Right lobe of liver (tissue), 6 donors: ENCODE measurements at regions not wholly inside any gene's neighbourhood (a gene's known extent, or its start where the extent isn't known, plus 50 kb on each side); places are given as distances from the start of the nearest gene placed in this dataset.

Source experiments
- ATAC-seq, 4 donors: fragments of 200-7000 bp; cut with Tn5 transposase; one replicate each; pipeline ENCODE4 v1.9.1; 2020; ENCODE audit warnings: mild to moderate bottlenecking in 4 of 4, moderate library complexity in 4 of 4
- DNase-seq, 3 donors: peaks; one replicate each; pipeline ENCODE4 v3.0.0-alpha.2; 2020
- H3K27ac ChIP-seq, 3 donors: fragments of 200-600 bp; one replicate each; pipeline ENCODE4 v1.8.0; 2022
- H3K27me3 ChIP-seq, 2 donors: fragments of 200-600 bp; one replicate each; pipeline ENCODE4 v1.8.0; 2022
- H3K36me3 ChIP-seq, 4 donors: fragments of 200-600 bp; sonication (generic) in 1 of 4; one replicate each; pipeline versions ENCODE4 v1.5.1 to v1.8.0; 2017 to 2022; ENCODE audit warnings: control low read depth in 1 of 4
- H3K4me1 ChIP-seq, 4 donors: fragments of 200-600 bp; sonication (generic) in 1 of 4; one replicate each; pipeline versions ENCODE4 v1.5.1 to v1.8.0; 2017 to 2022; ENCODE audit warnings: control low read depth in 1 of 4
- H3K4me3 ChIP-seq, 3 donors: fragments of 200-600 bp; one replicate each; pipeline ENCODE4 v1.8.0; 2022
- H3K9me3 ChIP-seq, 4 donors: fragments of 200-600 bp; sonication (generic) in 1 of 4; one replicate each; pipeline versions ENCODE4 v1.5.1 to v1.8.0; 2017 to 2022; ENCODE audit warnings: control low read depth in 1 of 4
- POLR2A ChIP-seq: fragments of 450-650 bp; IDR thresholded peaks from one replicate; pipeline ENCODE4 v1.6.1; 2017; ENCODE audit warnings: antibody characterized with exemption, mild to moderate bottlenecking
- WGBS: methylation state at CpG from one replicate; pipeline ENCODE4 v1.1.6; 2018; ENCODE audit warnings: low coverage, low lambda C conversion rate; ENCODE audit not compliant: insufficient coverage; ENCODE audit errors: missing lambda C conversion rate; 5-methylcytosine and 5-hydroxymethylcytosine counted together
- intact Hi-C, 2 donors: fragments of 100-400 bp; cut with DNase I; formaldehyde crosslinking; loops; one replicate each; pipeline versions ENCODE4 v1.11.2 to v1.14.1; 2022
- TF ChIP-seq, protein P1 (sequence below), 4 donors: fragments of 200-600 bp in 3 of 4; fragments of 450-650 bp in 1 of 4; IDR thresholded peaks; one replicate each; pipeline versions ENCODE4 v1.5.1 to v1.8.0; 2016 to 2022; ENCODE audit warnings: antibody characterized with exemption in 4 of 4, mild to moderate bottlenecking in 2 of 4
- donor health status: DM: no; HTN: yes; CAD: no.
- donor health status: DM: no; HTN: no; CAD: no.
- donor health status: DM: no; HTN: no; CAD: no.
- donor health status: DM: no; HTN: yes; CAD: no.
- donor health status: DM: no; HTN: yes; CAD: no.

DNA sequence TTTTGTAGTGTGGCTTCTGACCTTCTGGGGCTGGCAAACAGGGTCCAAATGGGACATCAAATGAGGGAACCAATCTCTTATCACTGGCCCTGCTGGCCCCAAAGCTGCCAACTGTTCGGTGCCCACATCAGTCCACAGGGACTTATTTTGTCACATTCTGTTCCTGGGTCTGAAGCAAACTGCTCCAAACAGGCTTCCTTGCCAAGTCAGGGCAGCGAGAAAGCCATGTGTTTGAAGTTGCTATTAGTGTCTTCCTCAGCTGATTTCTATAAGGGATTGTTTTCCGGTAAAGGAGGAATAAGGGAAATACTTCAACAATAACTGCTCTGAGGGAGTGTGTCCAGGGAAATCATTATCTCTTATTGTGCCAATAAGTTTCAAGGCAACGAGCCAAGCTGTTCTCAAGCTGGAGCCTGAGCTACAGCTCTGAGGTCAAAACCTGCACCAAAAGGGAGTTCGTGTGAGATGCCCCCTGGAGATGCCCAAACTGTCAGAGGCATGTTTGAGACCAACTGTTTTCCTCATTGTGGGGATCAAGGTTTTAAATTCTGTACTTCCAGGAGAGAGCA is 381.4 kb upstream of the PROX1 start:
- Histone ChIP-seq H3K36me3 (no peaks in the 10 kb centered on the region), H3K27ac (no peak overlapping the region), H3K9me3 (no peaks in the 10 kb centered on the region), H3K27me3 (no peaks in the 10 kb centered on the region), H3K4me1 (no peaks in the 10 kb centered on the region), H3K4me3 (no peak overlapping the region)
- WGBS = 41% methylated on average over 5 of the region's 5 CpGs
- DNase-seq (no peak), ATAC-seq (no peak)
- TF ChIP-seq, protein P1, sequence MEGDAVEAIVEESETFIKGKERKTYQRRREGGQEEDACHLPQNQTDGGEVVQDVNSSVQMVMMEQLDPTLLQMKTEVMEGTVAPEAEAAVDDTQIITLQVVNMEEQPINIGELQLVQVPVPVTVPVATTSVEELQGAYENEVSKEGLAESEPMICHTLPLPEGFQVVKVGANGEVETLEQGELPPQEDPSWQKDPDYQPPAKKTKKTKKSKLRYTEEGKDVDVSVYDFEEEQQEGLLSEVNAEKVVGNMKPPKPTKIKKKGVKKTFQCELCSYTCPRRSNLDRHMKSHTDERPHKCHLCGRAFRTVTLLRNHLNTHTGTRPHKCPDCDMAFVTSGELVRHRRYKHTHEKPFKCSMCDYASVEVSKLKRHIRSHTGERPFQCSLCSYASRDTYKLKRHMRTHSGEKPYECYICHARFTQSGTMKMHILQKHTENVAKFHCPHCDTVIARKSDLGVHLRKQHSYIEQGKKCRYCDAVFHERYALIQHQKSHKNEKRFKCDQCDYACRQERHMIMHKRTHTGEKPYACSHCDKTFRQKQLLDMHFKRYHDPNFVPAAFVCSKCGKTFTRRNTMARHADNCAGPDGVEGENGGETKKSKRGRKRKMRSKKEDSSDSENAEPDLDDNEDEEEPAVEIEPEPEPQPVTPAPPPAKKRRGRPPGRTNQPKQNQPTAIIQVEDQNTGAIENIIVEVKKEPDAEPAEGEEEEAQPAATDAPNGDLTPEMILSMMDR (IDR thresholded peaks at IDR 0.05) = no peak
- no peak for TF ChIP-seq POLR2A
- intact Hi-C loops = no loop called here

DNA sequence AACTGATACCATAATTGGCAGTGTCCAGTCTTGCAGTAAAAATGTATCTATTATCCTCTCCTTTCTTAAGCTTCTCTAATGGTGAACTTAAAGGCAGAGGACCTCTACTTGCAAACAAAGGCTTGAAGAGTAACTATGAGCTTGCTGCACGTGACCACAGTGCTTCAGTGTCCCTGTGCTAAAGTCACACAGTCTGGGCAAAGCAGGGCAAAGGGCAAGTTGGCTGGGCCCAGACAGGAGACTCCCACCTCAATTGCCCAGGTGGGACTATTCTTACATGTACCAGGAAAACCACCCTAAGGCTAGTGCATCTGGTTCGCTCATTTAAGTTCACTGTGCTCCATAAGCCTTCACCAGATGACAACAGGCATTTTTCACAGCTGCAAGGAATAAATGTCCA is 374.2 kb upstream of the PROX1 start:
- intact Hi-C loops = no loop called here
- H3K4me1 ChIP-seq = no peaks in the 10 kb centered on the region
- H3K4me3 ChIP-seq = no peak overlapping the region
- H3K36me3 ChIP-seq = no peaks in the 10 kb centered on the region
- WGBS = no CpG with 5 or more reads among the region's 2 CpGs
- ATAC-seq (no peak), DNase-seq (no peak)
- no peaks in the 10 kb centered on the region for H3K27me3 ChIP-seq
- no peak overlapping the region for H3K27ac ChIP-seq
- no peaks in the 10 kb centered on the region for H3K9me3 ChIP-seq
- TF ChIP-seq, protein P1 (IDR thresholded peaks at IDR 0.05) = no peak
- no peak for TF ChIP-seq POLR2A

DNA sequence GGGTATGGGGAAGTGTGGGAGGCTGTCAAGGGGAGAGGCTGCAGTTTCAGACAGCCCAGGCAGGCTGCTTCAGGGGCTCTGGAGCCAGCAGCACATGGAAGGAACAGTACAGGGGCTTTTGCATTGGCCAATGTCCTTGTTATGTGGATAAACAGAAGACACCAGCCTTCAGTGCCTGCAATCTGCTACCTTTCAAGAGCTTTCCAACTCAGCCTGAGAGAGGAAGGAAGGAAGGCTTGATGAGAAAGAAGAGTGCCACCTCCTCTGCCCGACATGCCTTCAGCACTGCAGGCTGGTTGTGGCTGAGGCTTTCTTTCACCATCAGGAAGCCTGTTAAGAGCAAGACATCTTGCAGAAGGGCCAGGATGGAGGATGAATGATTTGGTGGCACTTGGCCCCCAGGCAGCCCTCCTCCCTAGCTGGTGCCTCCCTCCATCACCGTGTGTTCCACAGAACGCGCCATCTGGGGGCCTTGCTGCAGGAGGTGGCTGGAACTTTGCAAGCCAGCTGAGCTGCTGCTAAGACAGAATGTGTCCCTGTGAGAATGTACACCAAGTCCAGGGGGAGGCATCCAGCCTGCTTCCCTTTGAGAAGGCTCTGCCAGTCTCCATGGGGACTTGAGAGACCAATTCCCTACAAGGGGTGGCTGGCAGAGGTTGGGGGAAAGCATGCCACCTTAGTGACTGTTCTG is 372.4 kb upstream of the PROX1 start:
- TF ChIP-seq, protein P1 (IDR thresholded peaks at IDR 0.05) = no peak
- no peak for TF ChIP-seq POLR2A
- H3K27me3 ChIP-seq = no peaks in the 10 kb centered on the region
- no peak for ATAC-seq
- no peaks in the 10 kb centered on the region for H3K9me3 ChIP-seq
- no CpG with 5 or more reads among the region's 4 CpGs for WGBS
- H3K4me3 ChIP-seq = no peak overlapping the region
- H3K4me1 ChIP-seq = no peaks in the 10 kb centered on the region
- no peaks in the 10 kb centered on the region for H3K36me3 ChIP-seq
- intact Hi-C loops = no loop called here
- DNase-seq = no peak
- no peak overlapping the region for H3K27ac ChIP-seq

DNA sequence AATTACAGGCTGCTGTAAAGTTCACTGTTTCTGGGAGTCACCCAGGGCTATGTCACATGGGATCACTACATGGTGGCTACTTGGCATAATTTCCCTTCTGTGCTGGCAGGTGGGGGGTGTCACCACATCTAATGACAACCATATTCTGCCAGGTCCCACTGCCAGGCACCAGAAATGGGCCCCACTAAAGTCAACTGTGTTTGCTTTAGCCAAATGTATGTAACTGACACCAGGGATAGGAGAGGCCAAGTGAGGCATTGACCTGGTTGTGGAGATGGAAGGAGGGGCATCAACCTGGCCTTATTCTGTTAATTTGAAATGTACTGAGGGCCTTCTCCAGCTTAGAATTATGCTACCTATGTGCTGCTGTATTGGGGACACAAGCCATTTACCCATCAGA is 370.6 kb upstream of the PROX1 start:
- Histone ChIP-seq H3K27ac (no peak overlapping the region), H3K4me1 (no peaks in the 10 kb centered on the region), H3K9me3 (no peaks in the 10 kb centered on the region), H3K4me3 (no peak overlapping the region), H3K36me3 (no peaks in the 10 kb centered on the region), H3K27me3 (no peaks in the 10 kb centered on the region)
- ATAC-seq (no peak), DNase-seq (no peak)
- TF ChIP-seq, protein P1 (IDR thresholded peaks at IDR 0.05) = no peak
- no peak for TF ChIP-seq POLR2A
- intact Hi-C loops = no loop called here
